ENCODE measurements at regions not wholly inside any gene's neighbourhood (a gene's known extent, or its start where the extent isn't known, plus 50 kb on each side); places are given as distances from the start of the nearest gene placed in this dataset.

DNA sequence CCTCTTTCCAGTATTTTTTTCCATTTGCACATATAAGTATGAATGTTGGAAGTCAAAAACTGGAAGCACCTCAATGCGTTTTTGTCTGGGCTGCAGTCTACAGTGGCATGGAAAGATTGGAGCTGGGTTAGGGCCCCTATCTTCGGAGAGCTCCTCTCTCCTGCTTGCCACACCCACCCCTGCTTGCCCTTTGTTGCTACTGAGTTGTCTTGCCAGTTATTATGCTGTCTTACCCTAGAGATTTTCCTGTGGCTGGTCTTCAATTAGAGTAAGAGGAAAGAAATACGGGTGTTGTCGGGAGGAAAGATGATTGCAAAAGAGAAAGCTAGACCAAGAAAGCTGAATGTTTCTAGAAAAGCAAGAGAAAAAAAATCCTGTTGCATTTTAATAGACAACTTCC lies 228.9 kb upstream of the CELF2 start:
- no peak for DNase-seq

DNA sequence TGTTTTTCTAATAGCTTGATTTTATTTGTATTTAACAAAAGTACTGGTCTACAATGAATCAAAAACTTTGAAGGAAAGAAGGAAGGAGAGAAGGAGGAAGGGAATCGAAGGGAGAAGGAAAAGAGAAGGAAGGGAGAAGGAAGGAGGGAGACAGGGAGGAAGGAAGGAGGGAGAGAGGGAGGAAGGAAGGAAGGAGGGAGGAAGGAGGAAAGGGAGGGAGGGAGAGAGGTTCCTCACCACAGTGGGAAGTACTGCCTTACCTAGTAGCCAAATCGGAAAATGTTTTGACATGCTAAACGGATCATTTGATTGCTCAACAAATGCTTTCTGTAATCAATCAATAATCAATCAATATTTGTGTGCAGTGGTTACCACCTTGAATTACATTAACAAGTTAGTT lies 225.8 kb upstream of the CELF2 start:
- DNase-seq, result no peak

DNA sequence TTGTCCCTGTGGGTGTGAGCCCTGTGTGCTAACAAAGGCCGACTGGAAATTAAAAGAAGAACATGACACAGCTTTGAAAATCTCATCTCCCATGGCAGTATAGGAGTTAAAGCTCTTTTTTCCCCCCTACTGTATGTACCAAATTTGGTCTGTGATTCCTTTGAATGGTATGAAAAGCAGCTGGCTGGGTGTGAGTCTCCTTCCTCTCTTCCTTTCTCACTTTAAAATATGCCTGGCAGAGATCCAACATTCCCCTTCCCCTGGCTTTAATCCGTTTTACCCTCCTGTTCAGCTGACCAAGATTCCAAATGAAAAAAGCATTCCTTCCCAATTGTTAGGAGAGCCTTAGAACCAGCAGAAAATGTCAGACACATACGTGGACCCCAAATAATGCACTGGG lies 225.0 kb upstream of the CELF2 start:
- DNase-seq, result no peak

DNA sequence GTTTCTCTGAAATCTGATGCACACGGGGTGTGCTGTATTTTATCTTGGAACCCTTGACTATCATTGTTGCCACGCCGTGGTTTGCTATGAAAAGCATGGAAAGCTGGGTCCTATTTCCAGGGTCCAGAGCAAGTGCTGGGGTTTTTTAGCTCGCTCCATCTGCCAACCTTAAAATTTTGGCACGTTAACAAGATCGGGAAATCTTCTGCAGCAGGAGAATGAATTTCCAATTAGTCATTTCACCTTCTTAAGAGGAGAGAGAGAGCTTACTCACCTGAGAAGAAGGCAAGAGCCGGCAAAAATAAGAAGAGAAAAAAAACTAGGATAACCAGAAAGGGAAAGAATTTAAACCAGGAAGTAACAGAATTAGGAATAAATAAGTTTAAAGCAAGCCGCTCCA lies 223.6 kb upstream of the CELF2 start:
- no peak for DNase-seq

DNA sequence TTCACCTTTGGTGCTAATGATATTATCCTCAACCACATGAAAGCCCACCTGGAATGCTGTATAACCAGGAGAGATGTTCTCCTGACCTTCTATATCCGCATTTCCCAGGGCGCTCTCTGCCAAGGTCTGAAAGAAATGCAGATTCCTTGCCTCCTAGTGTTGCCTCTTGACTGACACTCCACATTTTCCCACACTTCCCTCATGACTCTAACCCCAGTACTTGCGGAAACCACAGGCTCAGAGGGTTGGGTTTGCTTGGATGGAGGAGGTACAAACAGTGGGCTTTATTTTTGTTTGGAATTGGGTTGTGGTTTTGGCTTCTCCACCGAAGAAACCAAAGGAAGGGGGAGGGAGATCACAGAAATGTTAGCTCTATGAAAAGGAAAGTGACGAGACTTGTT lies 222.9 kb upstream of the CELF2 start:
- no peak for DNase-seq

DNA sequence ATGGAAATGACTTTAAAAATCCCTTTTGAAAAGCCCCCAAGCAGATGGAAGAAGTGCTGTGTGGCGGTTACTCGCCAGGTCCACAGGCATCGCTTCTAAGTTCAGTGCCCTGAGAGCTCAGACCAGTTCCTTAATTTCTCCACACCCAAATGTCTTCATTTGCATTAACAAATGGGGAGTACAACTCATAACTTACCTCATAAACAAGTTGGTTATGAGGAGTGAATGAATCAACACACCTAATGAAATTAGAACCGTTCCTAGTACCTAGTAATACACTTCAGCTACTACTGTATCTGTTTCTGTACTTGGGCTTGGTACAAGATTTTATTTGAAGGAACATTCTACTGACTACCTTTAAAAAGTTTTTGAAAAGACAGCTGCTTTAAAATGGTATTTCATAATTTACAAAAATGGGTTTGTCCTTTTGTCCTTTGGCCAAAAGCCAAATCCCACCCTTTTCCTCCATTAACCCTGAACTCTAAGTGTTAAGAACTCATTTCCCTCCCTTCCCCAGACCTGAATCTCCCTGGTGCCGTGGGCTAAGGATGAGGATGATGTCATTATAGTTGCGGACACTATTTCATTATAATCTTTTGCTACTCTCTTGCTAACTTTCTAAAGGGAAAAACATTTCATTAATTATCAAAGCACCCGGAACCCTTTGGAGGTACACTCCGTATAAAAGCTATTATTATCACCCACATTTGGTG lies 221.5 kb upstream of the CELF2 start:
- no peak for DNase-seq

DNA sequence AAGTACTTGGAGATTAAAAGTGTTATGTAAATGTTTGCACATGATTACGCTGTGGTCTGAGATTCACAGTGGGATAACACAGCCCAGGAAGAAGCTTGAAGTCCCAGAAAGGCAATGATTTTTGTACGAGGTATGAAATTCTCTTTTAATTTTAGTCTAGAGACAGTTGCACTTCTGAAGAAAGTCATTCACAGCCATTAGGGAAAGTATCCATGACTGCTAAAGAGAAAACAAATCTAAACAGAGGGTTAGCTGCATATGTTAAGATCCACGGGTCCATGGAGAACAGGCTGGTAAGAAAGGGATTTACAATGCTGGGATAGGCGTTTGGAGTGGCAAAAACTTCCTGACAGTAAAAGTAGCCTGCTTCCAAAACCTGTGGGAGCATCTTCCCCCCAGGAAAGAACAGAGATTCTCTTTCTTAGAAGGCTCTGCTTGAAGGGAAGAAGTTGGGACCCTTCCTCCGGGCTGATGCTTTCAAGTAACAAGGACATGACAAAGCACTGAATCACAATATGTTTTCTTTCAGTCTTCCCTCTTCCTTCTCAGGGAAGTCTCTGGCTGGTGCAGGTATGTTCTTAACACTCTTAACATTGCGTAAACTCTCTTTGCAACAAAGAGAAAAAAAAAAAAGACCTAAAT lies 220.8 kb upstream of the CELF2 start:
- no peak for DNase-seq

DNA sequence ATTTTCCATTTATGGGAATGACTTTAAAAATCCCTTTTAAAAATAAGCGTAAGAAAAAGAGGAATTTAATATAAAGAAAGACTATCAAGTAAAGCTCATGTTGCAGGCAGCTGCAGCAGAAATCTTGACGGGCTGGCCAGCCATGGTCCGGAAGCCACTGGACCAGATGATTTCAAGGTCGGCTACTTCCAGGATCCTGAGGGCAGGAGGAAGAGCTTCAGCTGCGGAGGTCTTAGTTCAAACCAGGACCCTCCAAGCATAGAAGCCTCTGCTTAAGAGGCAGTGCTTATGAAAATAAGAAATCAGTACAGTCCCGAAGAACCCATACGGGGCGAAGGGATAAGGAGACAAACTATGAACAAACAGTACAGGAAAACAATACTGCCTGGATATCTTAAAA lies 220.2 kb upstream of the CELF2 start:
- DNase-seq, result no peak

DNA sequence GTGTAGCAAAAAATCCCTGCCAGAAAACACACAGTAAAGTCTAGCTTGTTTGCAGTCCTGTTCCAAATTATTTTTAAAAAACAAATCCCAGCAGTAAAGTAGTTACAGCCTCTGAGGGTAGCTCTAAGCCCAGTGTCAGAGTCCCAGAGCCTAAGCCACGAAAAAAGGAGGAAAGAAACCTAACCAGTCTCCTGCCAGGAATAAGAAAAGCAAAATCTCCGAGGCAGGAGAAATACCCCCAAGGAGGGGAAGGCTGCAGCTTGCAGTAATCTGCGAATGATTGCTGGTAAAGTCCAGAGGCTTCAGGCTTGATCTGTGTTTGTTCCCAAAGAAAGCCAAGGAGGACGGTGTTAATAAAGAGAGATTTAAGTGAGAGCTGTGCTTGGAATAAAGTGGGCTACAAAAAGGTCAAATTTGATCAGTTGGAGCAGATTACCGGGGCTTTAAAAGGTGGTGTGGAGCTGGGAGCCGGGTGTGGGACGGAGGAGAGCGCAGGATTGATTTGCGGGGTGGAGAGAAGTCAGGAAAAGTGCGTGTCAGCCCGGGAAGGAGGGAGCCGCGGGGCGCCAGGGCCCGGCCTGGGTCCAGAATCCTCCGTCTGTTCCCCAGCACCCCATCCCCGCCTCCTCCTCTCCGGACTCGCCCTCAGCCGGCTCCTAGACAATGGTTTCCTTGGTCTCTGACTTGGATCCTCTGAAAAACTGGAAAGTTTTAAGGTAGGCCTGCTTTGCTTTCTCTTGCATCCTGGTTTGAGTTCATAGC lies 219.4 kb upstream of the CELF2 start:
- DNase-seq, result no peak

DNA sequence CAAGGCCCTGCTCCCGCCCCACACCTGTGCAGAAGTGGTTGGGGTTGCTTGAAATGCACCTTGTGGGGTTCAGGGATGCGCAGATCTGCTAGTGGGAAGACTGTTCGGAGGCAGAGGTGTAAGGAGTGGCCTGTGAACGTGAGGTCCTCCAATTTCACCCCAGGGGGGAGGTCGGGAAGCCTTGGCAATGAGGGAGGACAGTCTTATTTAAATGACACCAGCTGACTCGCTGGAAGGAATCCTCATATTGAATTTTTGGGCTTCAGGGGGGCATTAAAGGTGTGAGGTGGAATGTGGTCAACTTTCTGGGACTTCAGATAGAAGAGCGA lies 218.8 kb upstream of the CELF2 start:
- no peak for DNase-seq

DNA sequence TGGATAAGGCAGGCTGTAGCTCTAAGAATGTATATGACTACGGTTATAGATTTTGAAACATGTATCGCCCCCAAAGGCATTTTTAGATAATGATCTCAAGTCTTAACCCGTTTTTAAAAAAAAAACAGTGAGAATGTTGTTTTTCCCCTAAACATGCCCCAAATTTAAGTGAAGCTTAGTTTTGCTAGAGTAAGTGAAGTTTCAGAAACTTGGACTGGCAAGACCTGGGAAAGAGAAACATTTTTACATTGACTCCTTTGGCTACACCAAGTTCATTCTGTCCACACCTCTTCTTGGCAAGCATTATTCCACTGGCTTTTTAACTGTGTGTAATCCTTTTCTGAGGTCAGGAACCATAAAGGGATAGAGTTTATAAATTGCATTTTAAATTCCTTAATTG lies 216.7 kb upstream of the CELF2 start:
- no peak for DNase-seq

DNA sequence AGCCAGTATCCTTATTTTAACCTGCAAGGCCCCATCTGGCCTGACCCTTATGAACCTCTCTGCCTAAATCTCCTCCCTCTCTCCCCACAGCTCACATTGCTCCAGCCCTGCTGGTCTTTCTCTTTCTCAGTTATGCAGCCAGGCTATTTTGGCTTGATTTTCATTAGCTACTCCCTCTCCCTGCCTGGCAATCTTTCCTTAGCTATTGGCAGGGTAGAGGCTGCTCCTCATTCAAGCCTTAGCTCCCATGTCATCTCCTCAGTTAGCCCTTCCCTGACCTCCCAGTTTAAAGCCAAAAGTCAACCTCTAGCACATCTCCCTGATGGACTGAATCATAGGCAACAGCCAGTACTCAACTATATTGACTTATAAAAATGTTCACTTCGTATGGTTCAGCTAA lies 214.4 kb upstream of the CELF2 start:
- DNase-seq, result no peak

DNA sequence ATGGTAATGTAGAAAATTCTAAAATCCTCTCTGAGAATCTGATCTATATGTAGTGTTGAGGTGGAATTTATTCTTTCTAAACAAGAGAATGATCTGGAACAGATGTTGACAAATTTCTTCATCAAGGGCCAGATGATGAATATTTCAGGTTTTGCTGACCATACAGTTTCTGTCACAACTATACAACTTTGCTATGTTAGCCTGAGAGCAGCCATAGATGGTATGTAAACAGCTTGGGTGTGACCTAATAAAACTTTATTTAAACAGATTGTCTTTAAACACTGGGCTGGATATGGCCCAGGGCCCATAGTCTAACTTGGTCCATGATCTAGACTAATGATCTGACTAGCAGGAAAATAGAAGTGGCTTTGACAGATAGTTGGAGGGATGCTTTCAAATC lies 213.6 kb upstream of the CELF2 start:
- no peak for DNase-seq

DNA sequence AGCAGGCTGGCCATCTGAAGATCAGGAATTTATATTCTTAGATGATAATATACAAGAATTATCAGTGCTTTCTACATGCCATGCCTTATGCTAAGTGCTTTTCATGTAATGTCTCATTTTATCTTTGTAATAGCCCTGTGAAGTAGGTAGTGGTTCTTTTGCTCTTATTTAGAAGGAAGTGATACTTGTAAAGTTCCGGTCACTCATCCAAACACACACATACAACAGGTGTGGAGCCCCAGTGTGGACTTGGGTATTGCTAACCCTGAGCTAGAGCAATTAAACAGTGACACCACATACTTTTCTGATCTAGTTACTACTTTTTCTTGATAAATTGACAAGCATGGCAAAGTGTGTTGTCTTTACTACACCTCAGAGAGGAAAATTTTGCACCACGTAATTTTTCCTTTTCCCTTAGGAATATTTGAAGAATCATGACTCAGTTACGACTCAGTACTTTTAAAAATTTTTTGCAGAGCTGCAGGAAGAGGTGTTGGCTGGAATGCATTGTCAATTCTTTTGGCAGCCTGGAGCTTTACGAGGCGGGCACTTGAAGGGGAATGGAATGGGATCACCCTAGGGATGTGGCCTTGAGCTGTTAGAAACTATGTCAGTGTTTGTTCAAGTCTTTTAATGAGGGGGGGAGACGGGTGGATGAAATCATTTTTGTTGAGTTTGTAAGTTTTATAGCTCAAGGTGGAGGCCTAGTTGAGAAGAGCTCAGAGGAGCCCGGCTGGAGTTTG lies 212.5 kb upstream of the CELF2 start:
- DNase-seq, result no peak

DNA sequence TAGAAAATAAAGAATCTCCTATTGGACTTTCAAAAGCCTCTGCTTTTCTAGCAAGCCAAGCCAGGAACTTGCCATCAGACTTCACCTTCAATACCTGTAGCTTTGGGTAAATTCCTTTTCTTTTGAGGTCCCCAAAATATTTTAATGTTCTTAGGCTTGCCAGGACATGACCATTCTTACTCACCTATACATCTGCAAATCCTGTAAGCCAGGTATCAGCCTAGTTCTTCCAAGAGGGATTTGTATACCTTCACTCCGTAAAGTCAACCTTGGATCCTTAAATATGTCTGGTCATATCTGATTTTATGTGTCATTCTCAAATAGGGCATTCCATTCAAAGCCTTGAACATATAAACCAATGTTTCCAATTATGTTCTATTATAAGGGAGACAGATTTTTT lies 210.6 kb upstream of the CELF2 start:
- DNase-seq, result no peak

DNA sequence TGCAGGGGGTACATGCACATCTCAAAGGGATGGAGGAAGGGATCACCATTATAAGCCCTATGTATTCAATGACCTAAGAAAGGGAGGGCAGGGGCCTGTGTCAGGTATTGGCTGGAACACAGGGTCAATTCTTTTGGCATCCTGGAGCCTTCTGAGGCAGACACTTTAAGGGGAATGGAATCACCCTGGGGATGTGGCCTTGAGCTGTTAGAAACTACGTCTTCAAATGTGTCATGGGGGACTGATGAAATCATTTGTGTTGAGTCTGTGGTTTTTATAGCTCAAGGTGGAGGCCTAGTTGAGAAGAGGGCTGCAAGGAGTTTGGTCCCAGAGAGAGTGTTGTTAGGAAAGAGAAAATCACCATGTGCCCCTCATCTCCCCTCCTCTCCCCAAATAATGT lies 206.1 kb upstream of the CELF2 start:
- DNase-seq, result no peak

DNA sequence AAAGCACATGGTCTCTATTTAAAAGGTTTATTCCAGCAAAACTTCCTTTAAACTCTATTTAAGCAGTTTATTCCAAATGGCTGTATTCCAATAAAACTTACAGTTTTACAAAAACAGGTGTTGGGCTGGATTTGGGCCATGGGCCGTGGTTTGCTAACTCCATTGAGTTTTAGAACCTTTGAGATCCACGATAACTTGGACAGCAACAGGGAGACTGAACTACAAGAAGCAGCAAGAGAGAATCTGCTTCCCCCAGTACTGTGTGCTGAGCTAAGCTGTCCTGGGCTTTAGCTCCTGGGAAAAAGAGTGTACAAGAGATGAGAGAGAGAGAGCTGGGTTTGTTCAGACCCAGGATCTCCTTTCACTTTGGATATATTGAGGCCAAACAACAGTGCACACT lies 204.0 kb upstream of the CELF2 start:
- DNase-seq, result no peak

DNA sequence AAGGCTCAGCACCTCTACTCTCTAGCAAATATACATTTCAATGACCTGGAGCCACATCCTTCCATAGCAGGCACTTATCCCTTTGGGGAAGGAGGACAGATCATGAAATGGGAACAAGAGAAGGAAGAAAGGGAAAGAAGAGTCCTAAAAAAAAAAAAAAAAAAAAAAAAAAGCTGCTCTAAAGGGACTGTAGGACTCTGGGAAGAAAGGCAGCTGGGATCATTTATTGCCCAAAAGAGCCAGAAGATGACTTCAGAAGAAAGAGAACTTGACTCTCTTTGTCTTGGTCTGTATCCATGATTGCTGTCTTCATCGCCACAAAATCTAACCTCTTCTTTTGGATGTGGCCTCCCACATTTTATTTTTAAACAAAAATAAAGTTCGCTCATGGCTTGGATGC lies 203.6 kb upstream of the CELF2 start:
- DNase-seq, result no peak

DNA sequence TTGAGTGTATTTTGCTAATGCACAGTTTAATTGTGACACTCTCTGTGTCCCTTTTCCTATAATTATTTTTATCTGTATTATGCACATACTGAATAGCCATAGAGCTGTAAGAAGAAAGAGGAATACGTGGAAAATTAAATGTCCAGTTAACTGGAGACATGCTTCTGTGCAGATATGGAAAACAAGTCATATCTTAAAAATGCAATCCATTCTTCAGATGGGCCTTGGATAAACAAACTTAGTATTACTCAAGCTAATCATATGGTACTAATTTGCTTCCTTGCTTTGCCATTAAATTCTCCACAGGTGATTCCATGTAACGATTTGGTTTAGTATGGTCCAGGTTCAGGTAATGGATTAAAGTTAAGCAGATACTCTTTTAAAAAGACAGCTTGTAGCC lies 201.2 kb upstream of the CELF2 start:
- no peak for DNase-seq

DNA sequence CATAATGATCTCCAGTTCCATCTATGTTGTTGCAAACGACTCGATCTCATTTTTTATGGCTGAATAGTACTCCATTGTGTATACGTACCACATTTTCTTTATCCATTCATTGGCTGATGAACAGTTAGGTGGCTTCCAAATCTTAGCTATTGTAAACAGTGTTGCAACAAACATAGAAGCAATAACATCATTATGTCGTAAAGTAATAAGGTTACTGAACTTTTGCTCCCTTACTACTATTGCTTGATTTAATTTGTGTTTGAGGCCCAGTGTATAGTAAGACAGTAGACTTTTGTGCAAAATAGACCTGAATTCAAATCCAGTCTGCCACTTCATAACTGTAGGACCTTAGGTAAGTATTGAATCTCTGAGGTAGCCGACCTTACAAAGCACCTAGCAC lies 200.1 kb upstream of the CELF2 start:
- no peak for DNase-seq

DNA sequence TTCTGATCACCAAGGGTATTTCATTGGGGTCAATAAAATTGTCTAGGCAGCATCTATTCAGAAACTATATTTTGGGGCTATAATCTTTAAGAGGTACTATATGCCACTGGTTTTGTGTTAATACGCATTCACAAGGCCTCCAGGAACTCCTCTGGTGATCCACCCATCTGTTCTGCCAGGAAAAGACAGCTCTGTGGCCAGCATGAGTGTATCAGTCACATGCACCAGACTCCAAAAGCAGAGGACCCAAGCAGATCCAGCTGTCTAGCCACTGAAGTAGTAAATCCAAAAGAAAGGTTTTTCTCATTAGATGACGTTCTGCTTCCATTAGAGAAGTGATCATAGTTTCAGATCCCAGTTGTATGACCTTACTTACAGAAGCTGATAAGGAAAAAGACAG lies 199.6 kb upstream of the CELF2 start:
- no peak for DNase-seq

DNA sequence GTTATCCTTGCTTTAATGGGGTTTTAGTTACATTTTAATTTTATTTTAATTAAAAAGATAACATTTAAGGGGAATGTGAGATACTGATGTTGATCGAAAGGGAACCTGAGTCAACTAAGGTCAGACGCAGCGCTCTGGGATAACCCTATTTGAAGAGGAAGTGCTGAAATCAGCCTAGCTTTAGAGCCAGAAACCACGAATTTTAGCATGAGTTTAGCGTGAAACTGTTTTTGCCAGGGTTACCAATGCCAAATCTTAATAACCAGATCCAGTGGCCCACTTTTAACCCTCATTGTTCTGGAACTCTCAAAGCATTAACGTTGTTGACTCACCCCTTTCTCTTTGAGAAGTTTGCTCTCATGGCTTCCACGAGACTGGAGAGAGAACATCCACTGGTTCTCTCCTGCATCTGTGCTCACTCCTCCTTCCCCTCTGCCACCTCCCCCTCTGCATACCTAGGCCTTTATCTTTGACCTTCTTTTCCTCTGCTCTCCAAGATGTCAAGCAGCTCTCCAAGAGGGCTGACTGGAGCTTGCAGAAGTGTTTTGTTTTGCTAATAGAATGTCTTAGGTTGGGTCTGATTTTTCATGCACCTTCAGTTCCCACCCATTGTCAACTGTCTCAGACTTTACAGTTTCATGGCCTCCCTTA lies 198.3 kb upstream of the CELF2 start:
- DNase-seq, result no peak

DNA sequence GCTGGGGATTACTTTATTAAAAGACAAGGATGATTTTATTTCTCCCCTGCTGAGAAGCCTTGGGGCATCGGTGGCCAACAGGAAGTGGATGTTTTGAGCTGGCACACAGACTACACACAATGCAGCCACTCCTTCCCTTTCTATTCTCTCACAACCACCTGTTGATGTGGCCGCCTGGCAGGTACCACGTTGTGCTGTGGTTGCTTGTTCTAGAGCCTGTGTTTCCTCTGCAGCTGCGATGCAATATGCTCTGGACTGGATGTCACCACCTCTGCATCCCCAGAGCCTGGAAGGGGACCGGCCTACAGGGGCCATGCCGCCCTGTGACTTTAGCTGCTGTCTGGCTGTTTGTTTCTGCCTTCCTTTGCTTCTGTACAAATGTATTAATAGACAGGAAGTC lies 195.7 kb upstream of the CELF2 start:
- no peak for DNase-seq

All from activated CD4-positive, alpha-beta T cell treated with anti-CD3 and anti-CD28 coated beads, Interleukin-2, amount 50 U/mL, for 4 hours (primary cell).